Esophagus squamous epithelium (tissue), 5 donors: ENCODE measurements at regions not wholly inside any gene's neighbourhood (a gene's known extent, or its start where the extent isn't known, plus 50 kb on each side); places are given as distances from the start of the nearest gene placed in this dataset.

Experiments used
- DNase-seq: peaks from one replicate; lab custom pipeline; 2025; lab: John Stamatoyannopoulos, UW
- H3K27ac ChIP-seq, 4 donors: fragments of 200-600 bp; sonication (generic); one replicate each; pipeline ENCODE4 v1.5.1; 2016 to 2019; ENCODE audit warnings: mild to moderate bottlenecking in 1 of 4
- H3K27me3 ChIP-seq, 4 donors: fragments of 200-600 bp; sonication (generic); 1 replicate in 3 of 4; 2 replicates in 1 of 4; pipeline versions ENCODE4 v1.5.1 to v1.6.0; 2017 to 2021; ENCODE audit warnings: antibody characterized with exemption in 1 of 4
- H3K36me3 ChIP-seq, 3 donors: fragments of 200-600 bp; sonication (generic); one replicate each; pipeline ENCODE4 v1.5.1; 2016 to 2019
- H3K4me1 ChIP-seq, 3 donors: fragments of 200-600 bp; sonication (generic); one replicate each; pipeline ENCODE4 v1.5.1; 2017 to 2019
- H3K4me3 ChIP-seq, 4 donors: fragments of 200-600 bp; sonication (generic); 1 replicate in 3 of 4; 2 replicates in 1 of 4; pipeline ENCODE4 v1.5.1; 2016 to 2019; ENCODE audit warnings: mild to moderate bottlenecking in 2 of 4, moderate library complexity in 1 of 4
- H3K9me3 ChIP-seq, 3 donors: fragments of 200-600 bp; sonication (generic); one replicate each; pipeline ENCODE4 v1.5.1; 2016 to 2019
- CTCF ChIP-seq, 6 experiments: fragments of 450-650 bp in 4 of 6; fragments of 200-600 bp in 2 of 6; sonication (generic) in 2 of 6; IDR thresholded peaks; one replicate each; pipeline ENCODE4 v1.5.1; 2016 to 2019; ENCODE audit warnings: antibody characterized with exemption in 6 of 6, mild to moderate bottlenecking in 4 of 6, moderate library complexity in 4 of 6
- POLR2A ChIP-seq, 4 donors: fragments of 450-650 bp; IDR thresholded peaks; one replicate each; pipeline ENCODE4 v1.6.1; 2017; ENCODE audit warnings: antibody characterized with exemption in 4 of 4, mild to moderate bottlenecking in 4 of 4, moderate library complexity in 3 of 4
- WGBS, 2 donors: methylation state at CpG; one replicate each; pipeline ENCODE4 v1.1.5; 2018; 5-methylcytosine and 5-hydroxymethylcytosine counted together
- intact Hi-C: fragments of 100-400 bp; cut with DNase I; formaldehyde crosslinking; loops from one replicate; pipeline ENCODE4 v1.15.0; 2022
- donor health status: DM: yes; HTN: yes; CAD: no.

GRCh38 chr22:34975721-34976120, 90.2 kb upstream of the ISX start:
- no peak for DNase-seq
- Histone ChIP-seq H3K4me1 (no peaks in the 10 kb centered on the region), H3K36me3 (no peaks in the 10 kb centered on the region), H3K4me3 (no peak overlapping the region), H3K9me3 (no peaks in the 10 kb centered on the region), H3K27ac (no peak overlapping the region), H3K27me3 (no peaks in the 10 kb centered on the region)
- intact Hi-C loops: no loop called here
- TF ChIP-seq CTCF (IDR thresholded peaks at IDR 0.05): no peak
- TF ChIP-seq POLR2A (IDR thresholded peaks at IDR 0.05): no peak
- 50% methylated on average over 1 of the region's 1 CpG; no CpG with 5 or more reads in 1 of the 2 donors for WGBS, 2 donors

- H3K27ac ChIP-seq: no peak overlapping the region
- H3K36me3 ChIP-seq: no peaks in the 10 kb centered on the region
- H3K4me1 ChIP-seq: no peaks in the 10 kb centered on the region
- WGBS, 2 donors: 79 to 87% methylated on average over 4 of the region's 4 CpGs
- no peaks in the 10 kb centered on the region for H3K27me3 ChIP-seq
- no peaks in the 10 kb centered on the region for H3K9me3 ChIP-seq
- TF ChIP-seq POLR2A (IDR thresholded peaks at IDR 0.05): no peak
- TF ChIP-seq CTCF (IDR thresholded peaks at IDR 0.05): no peak
- no peak overlapping the region for H3K4me3 ChIP-seq
- no peak for DNase-seq
- intact Hi-C loops: no loop called here
Measured at GRCh38 chr22:34976474-34976873, 89.5 kb upstream of the ISX start.

GRCh38 chr22:34976886-34977285, 89.1 kb upstream of the ISX start:
- intact Hi-C loops: no loop called here
- H3K36me3 ChIP-seq: no peaks in the 10 kb centered on the region
- no peak overlapping the region for H3K4me3 ChIP-seq
- no peak for DNase-seq
- no peaks in the 10 kb centered on the region for H3K9me3 ChIP-seq
- 73 to 89% methylated on average over 2 of the region's 2 CpGs for WGBS, 2 donors
- TF ChIP-seq POLR2A (IDR thresholded peaks at IDR 0.05) (no peak), CTCF (IDR thresholded peaks at IDR 0.05) (no peak)
- no peak overlapping the region for H3K27ac ChIP-seq
- no peaks in the 10 kb centered on the region for H3K4me1 ChIP-seq
- H3K27me3 ChIP-seq: no peaks in the 10 kb centered on the region

GRCh38 chr22:34986523-34986922, 79.4 kb upstream of the ISX start:
- WGBS, 2 donors: 15 to 43% methylated on average over 1 of the region's 1 CpG
- no peak for TF ChIP-seq CTCF (IDR thresholded peaks at IDR 0.05)
- no peak for TF ChIP-seq POLR2A (IDR thresholded peaks at IDR 0.05)
- intact Hi-C loops: no loop called here
- no peak overlapping the region for H3K4me3 ChIP-seq
- no peak for DNase-seq
- no peaks in the 10 kb centered on the region for H3K36me3 ChIP-seq
- H3K9me3 ChIP-seq: peaks cover 0 to 13% (median 0%) of the 10 kb centered on the region in 3 donors
- peaks cover 0 to 7% (median 0%) of the 10 kb centered on the region in 4 donors for H3K27me3 ChIP-seq
- no peaks in the 10 kb centered on the region for H3K4me1 ChIP-seq
- no peak overlapping the region for H3K27ac ChIP-seq

GRCh38 chr22:34992672-34993071, 73.3 kb upstream of the ISX start:
- H3K4me1 ChIP-seq: no peaks in the 10 kb centered on the region
- H3K9me3 ChIP-seq: peaks cover 0 to 3% (median 0%) of the 10 kb centered on the region in 3 donors
- DNase-seq: no peak
- no peak overlapping the region for H3K27ac ChIP-seq
- intact Hi-C loops: no loop called here
- TF ChIP-seq CTCF (IDR thresholded peaks at IDR 0.05) (no peak), POLR2A (IDR thresholded peaks at IDR 0.05) (no peak)
- H3K27me3 ChIP-seq: peaks cover 0 to 6% (median 0%) of the 10 kb centered on the region in 4 donors
- 39 to 49% methylated on average over 4 to 5 of the region's 5 CpGs for WGBS, 2 donors
- no peak overlapping the region for H3K4me3 ChIP-seq
- no peaks in the 10 kb centered on the region for H3K36me3 ChIP-seq
